Fibroblast of skin of right biceps (primary cell): ENCODE measurements at regions not wholly inside any gene's neighbourhood (a gene's known extent, or its start where the extent isn't known, plus 50 kb on each side); places are given as distances from the start of the nearest gene placed in this dataset.

Experiments
- DNase-seq: peaks from one replicate; pipeline ENCODE4 v3.0.0-alpha.2; 2013

DNA sequence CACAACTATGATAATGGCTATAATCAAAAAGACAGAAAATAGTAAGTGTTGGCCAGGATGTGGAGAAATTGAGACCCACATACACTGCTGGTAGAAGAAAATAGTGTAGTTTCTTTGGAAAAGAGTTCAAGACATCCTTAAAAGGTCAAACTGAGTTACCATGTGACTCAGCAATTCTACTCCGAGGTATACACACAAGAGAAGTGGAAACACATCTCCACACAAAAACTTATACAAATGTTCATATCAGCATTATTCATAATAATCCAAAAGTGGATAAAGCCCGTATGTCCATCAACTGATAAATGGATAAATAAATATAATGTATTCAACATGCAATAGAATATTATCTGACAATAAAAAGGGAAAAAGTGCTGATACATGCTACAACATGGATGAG lies 532.2 kb downstream of the NR2F1-AS1 start:
- DNase-seq: no peak

DNA sequence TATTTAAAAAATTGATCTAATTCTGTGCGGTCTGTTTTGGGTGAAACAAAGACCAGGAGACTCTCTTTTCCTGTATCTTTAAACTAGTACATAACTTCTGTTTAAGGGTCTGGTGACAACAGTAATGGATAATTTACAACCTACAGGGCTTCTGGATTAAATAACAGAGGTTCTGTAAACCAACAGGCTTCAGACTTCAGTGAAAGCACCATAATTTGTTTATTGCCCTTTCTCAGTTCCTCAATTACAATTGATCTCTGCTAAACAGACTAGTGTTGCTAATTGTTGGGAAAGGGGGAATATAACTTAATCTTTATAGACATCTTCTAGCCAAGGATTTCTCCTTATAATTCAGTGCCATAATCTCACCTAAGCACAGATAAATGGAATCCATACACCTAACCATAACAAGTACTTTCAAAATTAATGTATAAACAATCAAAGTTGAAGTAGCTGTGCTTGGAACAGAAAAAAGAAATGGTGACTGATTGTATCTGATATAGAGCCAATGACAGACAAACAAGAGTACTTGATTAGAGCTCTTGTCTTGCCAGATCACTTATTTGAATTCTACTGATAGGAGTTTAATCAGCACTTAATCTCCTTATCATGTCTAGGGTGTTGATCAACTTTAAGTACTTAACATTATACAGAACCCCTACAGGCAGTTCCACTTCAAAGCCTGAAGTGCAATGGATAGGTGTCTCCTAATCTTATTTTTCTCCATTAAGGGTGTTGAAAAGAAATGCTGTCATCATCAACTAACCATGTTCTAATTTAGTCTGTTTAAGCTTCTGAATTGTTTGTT lies 536.0 kb downstream of the NR2F1-AS1 start:
- DNase-seq: no peak

DNA sequence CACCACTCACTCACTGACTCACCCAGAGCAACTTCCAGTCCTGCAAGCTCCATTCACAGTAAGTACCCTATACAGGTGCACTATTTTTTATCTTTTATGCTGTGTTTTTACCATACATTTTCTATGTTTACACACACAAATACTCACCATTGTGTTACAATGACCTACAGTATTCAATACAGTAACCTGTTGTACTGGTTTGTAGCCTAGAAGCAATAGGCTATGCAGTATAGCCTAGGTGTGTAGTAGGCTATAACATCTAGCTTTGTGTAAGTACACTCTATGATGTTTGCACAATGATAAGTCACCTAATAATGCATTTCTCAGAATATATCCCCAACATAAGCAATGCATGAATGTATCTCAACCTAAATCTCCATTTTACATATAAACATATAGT lies 541.1 kb downstream of the NR2F1-AS1 start:
- DNase-seq: no peak

DNA sequence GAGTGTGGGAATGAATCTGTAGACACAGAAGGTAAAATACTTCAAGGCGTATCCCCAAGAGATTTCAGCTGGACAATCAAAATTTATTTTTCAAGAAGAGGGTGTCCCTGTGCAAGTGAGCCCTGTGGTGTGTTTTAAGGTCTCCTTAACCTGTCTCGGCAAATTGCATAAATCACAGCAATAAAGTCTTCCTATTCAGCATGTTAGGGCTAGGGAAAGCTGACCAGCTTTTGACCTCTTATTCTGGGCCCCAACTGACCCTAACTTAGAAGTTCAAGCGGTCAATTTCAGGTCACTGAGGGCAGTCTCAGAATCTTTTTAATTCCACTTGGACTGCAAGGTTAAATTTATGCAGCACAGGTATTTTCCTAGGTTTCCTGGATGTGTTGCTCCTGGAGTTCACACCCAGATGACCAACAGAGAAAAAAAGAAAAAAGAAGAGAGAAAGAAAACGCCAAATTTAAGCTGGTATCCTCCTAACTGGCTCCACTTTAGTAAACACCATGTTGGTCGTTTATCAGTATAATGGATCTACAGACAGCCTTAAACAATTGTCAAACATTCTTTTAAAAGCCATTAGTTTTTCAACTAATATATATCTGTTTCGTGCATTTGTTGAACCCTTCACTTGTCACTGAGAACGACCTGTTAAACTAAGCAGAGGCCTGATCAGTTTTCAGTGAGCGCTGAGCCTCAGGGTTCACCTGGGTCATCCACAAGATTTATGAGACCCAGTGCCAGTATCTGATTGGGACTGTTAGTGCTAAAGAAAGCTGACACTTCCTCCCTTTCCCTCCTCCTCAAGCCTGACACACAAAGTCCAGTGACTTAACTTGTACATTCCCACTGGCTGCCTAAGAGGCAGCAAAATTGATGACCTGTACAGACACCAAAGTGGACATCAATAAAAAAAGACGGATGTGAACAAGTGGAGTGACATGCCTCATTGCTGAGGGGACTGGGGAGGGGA lies 546.1 kb downstream of the NR2F1-AS1 start:
- no peak for DNase-seq

DNA sequence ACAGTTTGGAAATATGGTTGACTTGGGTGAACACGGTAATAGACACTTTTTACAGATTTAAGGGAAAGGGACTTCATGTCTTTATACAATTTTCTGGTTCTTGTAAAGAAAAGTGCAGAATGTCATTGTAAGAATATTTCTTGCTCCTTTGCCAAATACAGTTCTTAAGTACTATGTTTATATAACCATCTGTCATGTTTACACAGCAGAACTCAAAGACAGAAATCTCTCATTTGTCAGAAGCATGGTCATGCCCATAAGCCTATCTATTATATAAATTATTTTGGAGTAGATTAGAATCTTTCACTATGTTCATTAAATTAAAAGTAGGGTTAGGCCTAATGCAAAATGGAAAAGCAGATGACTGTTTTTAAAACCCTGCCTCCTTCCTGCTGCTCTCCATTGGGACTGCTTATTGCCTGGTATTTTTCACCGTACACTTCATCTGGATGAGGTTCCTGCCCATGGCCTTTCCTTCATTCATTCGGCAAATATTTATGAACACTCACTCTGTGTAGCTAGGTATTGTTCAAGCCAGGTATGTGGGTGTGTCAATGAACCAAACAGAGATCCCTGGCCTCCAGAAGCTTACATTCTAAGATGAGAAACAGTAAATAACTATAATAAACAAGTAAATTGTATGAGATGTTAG lies 558.1 kb downstream of the NR2F1-AS1 start:
- DNase-seq: peak; percentile 17

DNA sequence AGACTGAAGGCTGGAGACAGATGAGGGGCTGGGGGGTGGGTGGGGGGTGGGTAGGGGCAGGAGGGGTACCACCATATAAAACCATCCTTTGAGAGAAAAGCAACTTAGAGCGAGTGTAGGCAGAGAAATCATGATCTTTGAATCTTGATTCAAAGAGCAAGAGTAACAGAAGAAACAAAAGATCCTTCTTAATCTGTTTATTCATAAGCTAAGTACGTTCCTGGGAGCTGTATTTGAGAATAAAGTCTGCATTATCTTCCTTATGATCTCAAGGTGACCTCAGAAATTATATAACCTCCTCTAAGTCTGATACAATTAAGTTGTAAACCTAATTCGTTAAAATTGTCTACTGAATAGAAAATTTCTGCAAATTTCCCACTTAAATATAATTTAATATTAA lies 558.8 kb downstream of the NR2F1-AS1 start:
- DNase-seq: no peak

DNA sequence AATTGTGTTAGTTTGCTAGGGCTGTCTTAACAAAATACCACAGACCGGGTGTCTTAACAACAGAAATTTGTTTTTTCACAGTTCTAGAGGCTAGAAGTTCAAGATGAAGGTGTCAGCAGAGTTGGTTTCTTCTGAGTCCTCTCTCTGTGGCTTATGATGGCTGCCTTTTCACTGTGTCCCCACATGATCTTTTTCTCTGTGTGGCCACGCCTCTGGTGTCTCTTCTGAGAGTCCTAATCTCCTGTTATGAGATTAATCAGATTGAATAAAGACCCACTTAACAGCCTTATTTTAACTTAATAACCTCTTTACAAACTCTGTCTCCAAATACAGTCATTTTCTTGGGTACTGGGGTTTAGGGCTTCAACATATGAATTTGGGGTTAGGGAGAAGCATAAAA lies 561.1 kb downstream of the NR2F1-AS1 start:
- no peak for DNase-seq

DNA sequence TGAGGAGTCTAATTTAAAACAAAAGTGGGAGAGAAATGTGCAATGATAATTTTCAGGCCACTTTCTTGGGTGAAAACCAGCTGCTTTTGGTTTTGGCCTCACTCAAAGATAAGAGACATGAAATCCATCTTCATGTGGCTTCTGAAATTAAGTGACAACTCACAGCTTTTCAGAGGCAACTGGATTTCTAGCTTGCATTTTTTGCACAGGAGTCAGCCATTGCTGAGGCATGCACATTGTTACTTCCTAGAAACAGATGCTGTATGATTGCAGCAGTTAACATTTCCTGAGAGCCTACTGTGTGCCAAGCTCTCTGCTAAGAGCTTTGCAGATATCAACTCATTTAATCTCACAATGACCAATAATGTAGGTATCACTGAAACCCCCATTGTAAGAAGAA lies 562.6 kb downstream of the NR2F1-AS1 start:
- peak; percentile 75 for DNase-seq

DNA sequence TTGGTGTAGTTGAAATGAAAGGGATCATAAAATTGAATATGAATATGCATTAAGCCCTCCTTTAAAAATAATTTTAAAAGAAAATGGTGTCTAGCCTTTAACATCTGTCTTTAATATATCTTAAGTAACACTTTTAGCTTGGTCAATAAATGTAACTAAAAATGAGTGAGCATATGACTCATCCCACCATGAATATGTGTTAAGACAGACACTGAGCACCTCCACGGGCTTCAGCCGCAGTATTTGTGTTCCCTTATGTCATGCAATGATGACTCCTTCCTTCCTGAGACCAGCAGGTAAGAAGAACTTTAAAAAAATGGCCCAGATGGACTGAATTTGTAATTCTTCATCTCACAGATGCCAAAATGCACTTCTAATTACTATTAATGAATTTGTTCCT lies 563.2 kb downstream of the NR2F1-AS1 start:
- DNase-seq: peak; percentile 84

DNA sequence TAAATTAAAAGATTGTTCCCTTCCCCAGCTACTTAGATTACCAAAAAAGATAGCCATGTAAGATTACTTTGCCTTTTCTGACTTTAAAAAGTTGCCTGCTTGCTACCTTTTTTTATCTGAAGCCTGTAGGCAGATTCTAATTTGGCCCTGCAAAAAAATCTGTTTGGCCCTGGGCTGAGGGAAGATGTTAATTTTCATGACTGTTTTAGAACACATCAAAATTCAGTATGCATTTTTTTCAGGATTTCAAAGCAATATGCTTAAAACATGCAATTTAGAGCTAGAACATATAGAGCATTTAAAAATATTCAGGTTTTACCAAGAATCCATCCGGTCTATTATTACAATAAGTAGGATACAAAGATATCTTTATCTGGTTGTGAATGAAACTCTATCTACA lies 563.6 kb downstream of the NR2F1-AS1 start:
- DNase-seq: no peak

DNA sequence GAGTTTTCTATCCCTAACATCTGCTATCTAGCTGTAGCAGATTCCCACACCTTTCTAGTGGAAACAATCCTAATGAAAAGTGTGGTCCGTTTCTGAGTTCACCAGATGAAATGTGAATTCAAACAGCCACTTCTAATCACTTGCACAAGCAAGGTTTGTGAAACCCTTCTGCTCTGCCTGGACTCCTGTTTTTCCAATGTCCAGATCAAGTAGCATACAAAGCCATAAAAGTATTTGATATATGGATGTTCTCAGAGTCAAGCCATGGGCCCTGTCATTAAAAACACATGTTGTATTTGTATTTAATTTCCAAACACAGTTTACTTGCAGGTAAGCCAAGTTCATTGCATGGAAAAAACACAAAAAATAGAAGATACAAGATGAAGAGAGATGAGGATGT lies 570.4 kb downstream of the NR2F1-AS1 start:
- DNase-seq: no peak

DNA sequence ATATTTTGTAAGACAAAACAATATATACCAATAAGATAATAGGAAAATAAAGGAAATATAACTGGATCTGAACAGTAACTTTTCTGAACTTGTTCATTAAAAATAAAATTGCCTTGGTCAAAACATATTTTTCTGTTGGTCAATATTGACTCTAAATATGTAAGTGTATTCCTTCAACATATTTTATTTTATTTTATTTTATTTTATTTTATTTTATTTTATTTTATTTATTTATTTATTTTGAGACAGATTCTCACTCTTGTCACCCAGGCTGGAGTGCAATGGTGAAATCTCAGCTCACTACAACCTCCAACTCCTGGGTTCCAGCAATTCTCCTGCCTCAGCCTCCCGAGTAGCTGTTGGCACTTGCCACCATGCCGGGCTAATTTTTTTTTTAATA lies 571.0 kb downstream of the NR2F1-AS1 start:
- no peak for DNase-seq

DNA sequence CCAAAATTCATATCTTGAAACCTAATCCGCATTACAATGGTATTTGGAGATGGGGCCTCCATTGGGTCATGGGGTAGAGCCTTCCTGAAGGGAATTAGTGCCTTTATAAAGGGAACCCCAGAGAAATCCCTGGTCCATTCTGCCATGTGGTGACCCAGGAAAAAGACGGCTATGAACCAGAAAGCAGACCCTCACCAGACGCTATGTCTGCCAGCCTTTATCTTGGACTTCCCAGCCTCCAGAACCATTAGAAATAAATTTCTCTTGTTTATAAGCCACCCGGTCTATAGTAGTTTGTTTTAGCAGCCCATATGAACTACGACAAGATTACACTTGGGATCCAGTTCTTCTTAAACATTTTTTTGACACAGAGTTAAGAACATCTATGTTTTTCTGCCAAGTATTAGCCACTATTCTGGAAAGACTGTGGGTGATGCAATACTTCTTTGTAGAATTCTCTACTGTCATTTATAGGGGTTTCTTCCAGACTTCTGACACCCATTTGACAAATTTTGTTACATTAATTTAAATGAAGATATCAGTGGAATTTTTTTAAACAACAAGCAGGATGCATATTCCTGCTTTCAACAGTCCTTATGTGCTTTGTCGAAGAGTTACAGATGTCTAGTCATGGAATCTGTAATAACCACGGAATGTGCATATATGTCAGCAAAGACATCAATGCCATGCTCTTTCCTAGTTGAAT lies 572.4 kb downstream of the NR2F1-AS1 start:
- peak; percentile 9 for DNase-seq

DNA sequence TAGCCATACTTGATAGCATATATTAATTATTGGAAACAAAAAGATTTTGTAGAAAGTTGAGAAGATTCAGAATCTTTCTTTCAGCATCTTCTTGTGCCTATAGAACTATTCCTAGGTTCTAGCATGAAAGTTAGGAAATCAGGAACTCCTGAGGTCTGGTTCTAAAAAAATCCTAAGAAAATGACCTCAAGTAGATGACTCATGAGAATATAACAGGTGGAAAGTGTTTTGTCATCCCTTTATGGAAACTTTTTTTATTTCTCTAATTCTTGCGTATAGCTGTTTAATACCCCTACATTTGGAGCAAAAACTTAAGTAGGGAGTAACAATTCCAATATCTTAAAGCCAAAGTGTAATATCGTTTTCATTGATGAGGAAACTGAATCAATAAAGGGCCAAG lies 574.1 kb downstream of the NR2F1-AS1 start:
- DNase-seq: no peak

DNA sequence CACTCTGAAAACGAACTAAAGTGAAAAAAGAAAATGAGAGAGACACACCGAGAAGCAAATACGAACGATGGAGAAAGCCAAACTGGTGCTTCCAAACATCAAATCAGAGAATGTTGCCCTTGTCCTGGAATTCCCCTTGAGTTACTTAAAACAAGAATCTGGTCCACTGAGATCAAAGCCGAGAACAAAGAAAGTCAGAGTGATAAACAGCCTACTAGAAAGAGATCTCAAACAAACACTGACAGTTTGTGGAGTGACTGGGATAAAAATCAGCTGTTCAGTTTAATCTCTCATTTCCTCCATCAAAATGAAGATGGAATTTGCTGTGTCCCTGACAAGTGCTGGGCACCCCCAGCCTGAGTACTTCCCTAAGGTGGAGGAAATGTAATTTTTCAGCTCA lies 582.6 kb downstream of the NR2F1-AS1 start:
- no peak for DNase-seq

DNA sequence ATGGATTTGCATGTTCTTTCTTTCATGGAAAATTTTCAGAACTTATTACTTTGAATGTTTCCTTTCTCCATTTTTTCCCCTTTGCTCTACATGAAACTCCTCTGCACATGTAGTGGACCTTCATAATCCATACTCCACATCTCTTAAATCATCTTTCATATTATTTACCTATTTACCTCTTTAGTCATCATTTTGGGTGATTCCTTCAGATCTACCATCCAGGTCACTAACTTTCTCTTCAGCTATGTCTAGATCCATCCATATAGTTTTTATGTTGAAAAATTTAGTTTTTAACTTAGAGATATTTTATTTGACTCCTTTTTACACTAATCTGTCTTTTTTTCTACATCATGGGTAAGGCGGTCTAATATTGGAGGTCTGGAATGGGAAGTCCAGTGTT lies 586.6 kb downstream of the NR2F1-AS1 start:
- no peak for DNase-seq

DNA sequence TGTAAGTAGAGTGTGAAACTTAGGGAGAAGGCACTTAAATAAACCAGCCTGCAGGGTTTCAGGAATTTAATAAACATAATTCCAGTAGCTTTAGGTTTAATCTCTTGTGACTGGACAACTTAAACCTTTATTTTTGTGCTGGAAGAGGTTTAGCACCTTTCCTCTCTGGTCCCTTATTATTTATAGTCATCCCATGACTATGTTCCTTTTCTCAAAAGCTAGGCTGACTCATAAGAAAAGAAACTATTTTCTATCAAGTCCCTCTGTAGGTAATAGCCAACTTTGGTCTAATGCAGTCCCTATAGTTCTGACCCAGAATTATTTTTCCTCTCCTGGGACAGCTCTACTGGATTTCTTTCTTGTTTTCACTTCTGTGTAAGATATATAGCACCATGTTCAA lies 588.9 kb downstream of the NR2F1-AS1 start:
- no peak for DNase-seq

DNA sequence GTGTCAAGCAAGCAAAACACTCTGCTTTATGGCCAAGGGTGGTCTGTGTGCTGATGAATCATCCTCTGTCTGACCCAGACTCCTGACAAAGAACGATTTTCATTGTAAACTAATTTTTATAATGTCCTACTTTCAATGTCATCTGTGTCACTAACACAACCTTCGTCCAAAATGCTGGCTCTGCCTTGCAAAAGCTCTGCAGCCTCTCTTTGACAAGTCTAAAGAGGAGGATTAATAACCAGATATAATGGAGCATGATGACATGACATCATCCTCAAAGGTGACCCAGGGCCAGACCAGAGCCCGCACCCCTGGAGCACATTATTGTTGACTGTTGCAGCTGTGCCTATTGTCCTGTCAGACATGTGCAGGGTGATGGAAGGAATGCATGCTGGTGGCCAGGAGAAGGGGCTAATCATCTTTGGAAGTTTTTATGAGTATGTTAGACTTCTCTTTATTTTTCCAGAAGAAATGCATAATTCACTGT lies 589.4 kb downstream of the NR2F1-AS1 start:
- no peak for DNase-seq

DNA sequence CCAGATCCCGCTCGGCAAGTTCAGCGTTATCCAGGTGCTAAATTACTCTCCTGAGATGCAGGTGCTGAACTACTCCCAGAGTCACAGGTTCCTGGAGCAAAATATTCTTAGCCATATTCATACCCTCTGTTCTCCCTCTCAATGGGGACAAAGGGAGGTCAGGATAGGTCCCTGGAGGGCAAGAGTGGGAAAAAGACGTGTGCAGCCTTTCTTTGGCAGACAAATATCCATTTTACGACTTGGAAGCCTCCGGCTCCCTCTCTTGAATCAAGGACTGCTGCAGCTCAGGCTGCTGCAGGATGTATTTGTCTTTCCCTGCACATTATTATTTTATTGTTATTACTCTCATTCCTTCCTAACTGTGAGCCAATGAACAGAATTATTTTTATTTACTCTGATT lies 590.2 kb downstream of the NR2F1-AS1 start:
- no peak for DNase-seq

DNA sequence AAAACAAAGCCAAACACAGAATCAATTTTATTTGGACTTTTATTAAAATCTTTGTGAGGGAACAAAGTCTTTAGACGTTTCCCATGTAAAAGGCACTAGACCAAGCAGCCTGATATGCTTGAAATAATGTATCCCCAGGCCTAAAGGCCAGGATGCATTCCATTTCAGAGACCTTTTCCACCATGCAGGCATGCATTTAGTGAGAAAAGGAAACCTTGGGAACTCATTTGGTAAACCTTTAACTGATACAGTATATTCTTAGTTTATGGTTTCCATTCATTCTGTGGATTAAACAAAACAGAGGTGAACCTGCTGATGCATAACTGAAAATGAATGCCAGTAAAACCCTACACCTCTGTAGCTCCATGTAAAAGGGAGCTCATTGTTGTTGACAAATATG lies 600.0 kb downstream of the NR2F1-AS1 start:
- no peak for DNase-seq

DNA sequence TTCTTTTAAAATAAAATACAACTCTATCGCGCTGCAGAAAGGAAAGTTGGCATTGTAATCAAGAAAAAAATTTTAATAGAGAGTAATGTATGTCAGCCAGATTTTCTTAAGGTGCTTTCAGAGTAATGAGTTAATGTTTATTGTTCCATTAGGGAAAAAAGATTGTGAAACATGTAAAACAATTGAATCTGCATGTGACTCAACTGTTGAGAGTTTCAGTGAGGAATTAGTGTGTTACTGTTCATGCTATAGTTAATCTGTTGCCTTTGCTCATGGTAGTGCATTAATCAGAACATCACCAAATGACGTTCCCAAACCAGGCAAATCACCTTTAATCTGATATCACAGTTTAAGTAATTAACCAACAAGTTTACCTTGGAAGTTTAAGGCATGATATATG lies 600.5 kb downstream of the NR2F1-AS1 start:
- DNase-seq: no peak

DNA sequence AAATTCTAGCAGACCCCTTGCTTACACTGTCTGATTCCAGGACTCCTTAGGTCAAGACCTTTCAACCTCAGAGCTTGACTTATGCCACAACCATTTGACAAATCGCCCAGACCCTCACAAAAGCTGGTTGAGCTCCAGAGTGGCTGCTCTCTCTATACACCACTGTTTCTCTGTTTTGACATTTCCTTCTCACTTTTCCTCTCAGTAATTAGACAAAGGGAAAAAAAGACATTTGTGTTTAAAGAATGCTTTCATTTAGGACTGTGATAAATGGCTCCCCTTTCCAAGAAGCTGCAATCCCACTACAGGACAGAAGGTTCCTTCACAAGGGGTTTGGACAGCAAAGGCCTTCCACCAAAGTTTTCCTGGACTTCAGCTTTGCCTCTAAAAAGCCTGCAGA lies 601.3 kb downstream of the NR2F1-AS1 start:
- DNase-seq: no peak
